Heart left ventricle (tissue), 16 donors: ENCODE measurements at regions not wholly inside any gene's neighbourhood (a gene's known extent, or its start where the extent isn't known, plus 50 kb on each side); places are given as distances from the start of the nearest gene placed in this dataset.

Source experiments
- ATAC-seq, 4 donors: fragments of 200-7000 bp; cut with Tn5 transposase; one replicate each; pipeline ENCODE4 v1.9.1; 2020 to 2022; ENCODE audit warnings: moderate library complexity in 4 of 4, mild to moderate bottlenecking in 3 of 4, moderate number of reproducible peaks in 1 of 4
- DNase-seq, 5 donors: peaks; one replicate each; pipeline ENCODE4 v3.0.0-alpha.2; 2020
- H3K27ac ChIP-seq, 12 donors: fragments of 200-600 bp; sonication (generic) in 4 of 12; one replicate each; pipeline versions ENCODE4 v1.5.0 to v1.8.0; 2016 to 2022; ENCODE audit warnings: mild to moderate bottlenecking in 2 of 12
- H3K27me3 ChIP-seq, 9 donors: fragments of 200-600 bp; sonication (generic) in 2 of 9; one replicate each; pipeline versions ENCODE4 v1.5.1 to v1.8.0; 2016 to 2022; ENCODE audit warnings: mild to moderate bottlenecking in 3 of 9
- H3K36me3 ChIP-seq, 9 donors: fragments of 200-600 bp; sonication (generic) in 2 of 9; one replicate each; pipeline versions ENCODE4 v1.5.0 to v1.8.0; 2018 to 2022; ENCODE audit warnings: mild to moderate bottlenecking in 2 of 9
- H3K4me1 ChIP-seq, 12 donors: fragments of 200-600 bp; sonication (generic) in 4 of 12; one replicate each; pipeline versions ENCODE4 v1.5.0 to v1.8.0; 2016 to 2022; ENCODE audit warnings: mild to moderate bottlenecking in 3 of 12
- H3K4me3 ChIP-seq, 12 donors: fragments of 200-600 bp; sonication (generic) in 4 of 12; one replicate each; pipeline versions ENCODE4 v1.5.0 to v1.8.0; 2017 to 2022; ENCODE audit warnings: mild to moderate bottlenecking in 9 of 12, moderate library complexity in 4 of 12
- H3K9me3 ChIP-seq, 12 donors: fragments of 200-600 bp; sonication (generic) in 4 of 12; one replicate each; pipeline versions ENCODE4 v1.5.0 to v1.8.0; 2016 to 2022; ENCODE audit warnings: mild to moderate bottlenecking in 1 of 12
- CTCF ChIP-seq, 12 donors: fragments of 200-600 bp; sonication (generic) in 4 of 12; IDR thresholded peaks; one replicate each; pipeline versions ENCODE4 v1.5.0 to v1.8.0; 2018 to 2022; ENCODE audit warnings: antibody characterized with exemption in 12 of 12, mild to moderate bottlenecking in 5 of 12
- POLR2A ChIP-seq, 2 donors: fragments of 450-650 bp; IDR thresholded peaks; one replicate each; pipeline ENCODE4 v1.6.1; 2017; ENCODE audit warnings: antibody characterized with exemption in 2 of 2, mild to moderate bottlenecking in 2 of 2, moderate library complexity in 2 of 2
- WGBS, 4 donors: extraction: QIAGEN DNeasy Blood & Tissue Kit in 2 of 4; methylation state at CpG; one replicate each; pipeline versions ENCODE4 v1.1.5 to v1.1.7; 2013 to 2018; 5-methylcytosine and 5-hydroxymethylcytosine counted together
- intact Hi-C, 10 donors: fragments of 100-400 bp; cut with DNase I; formaldehyde crosslinking; loops; one replicate each; pipeline versions ENCODE4 v1.11.1 to v1.14.2; 2022
- donor health status: ischemic (EF 13 %, LVEDD 7.1; RV severe dilation, severe dysfunction).
- donor health status: healthy with polysubstance abuse.
- donor health status: DM: no; HTN: yes; CAD: no.
- donor health status: DM: no; HTN: no; CAD: no.
- donor health status: ischemic (EF 25% LVEDD 6.9; RV normal size, moderate dysfunction).
- donor health status: ischemic (EF 25% LVEDD 5.7; RV mildly dilated, moderate dysfunction).
- donor health status: healthy.
- donor health status: DM: yes; HTN: yes; CAD: no.
- donor health status: ischemic (EF 35%, LVEDD 5.7; RV mildly dilated, moderate dysfunction).
- donor health status: nonischemic (EF 11% LVEDD 7.7; RV severe dilation, severe dysfunction).
- donor health status: DM: yes; HTN: yes; CAD: no.
- donor health status: PGD.
- donor health status: ischemic (EF 29% LVEDD 5.4; RV normal size, mild dysfunction).
- donor health status: nonischemic (EF 23%, LVEDD 6.1; RV moderate dilation, normal function).

GRCh38 chr13:80598189-80598588, 257.3 kb upstream of the SPRY2 start:
- WGBS, 4 donors = 93 to 97% (median 95%) methylated on average over 3 of the region's 3 CpGs
- intact Hi-C loops = no loop called here
- no peaks in the 10 kb centered on the region for H3K9me3 ChIP-seq
- H3K4me3 ChIP-seq = no peak overlapping the region
- TF ChIP-seq CTCF (IDR thresholded peaks at IDR 0.05) = no peak
- TF ChIP-seq POLR2A (IDR thresholded peaks at IDR 0.05) = no peak
- H3K27me3 ChIP-seq = no peaks in the 10 kb centered on the region
- DNase-seq (no peak), ATAC-seq (no peak)
- no peaks in the 10 kb centered on the region for H3K4me1 ChIP-seq
- no peaks in the 10 kb centered on the region for H3K36me3 ChIP-seq
- no peak overlapping the region for H3K27ac ChIP-seq

GRCh38 chr13:80591976-80592740, 251.2 kb upstream of the SPRY2 start:
- Histone ChIP-seq H3K27ac (no peak overlapping the region), H3K9me3 (peaks cover 0 to 21% (median 1%) of the 10 kb centered on the region in 12 donors), H3K36me3 (no peaks in the 10 kb centered on the region), H3K27me3 (no peaks in the 10 kb centered on the region), H3K4me3 (no peak overlapping the region), H3K4me1 (no peaks in the 10 kb centered on the region)
- 89 to 94% (median 91%) methylated on average over 4 of the region's 4 CpGs for WGBS, 4 donors
- TF ChIP-seq POLR2A (IDR thresholded peaks at IDR 0.05) (no peak), CTCF (IDR thresholded peaks at IDR 0.05) (no peak)
- intact Hi-C loops = no loop called here
- ATAC-seq (no peak), DNase-seq (no peak)

- Histone ChIP-seq H3K4me3 (no peak overlapping the region), H3K27ac (no peak overlapping the region), H3K27me3 (no peaks in the 10 kb centered on the region), H3K4me1 (no peaks in the 10 kb centered on the region), H3K36me3 (no peaks in the 10 kb centered on the region), H3K9me3 (peaks cover 0 to 21% (median 1%) of the 10 kb centered on the region in 12 donors)
- TF ChIP-seq CTCF (IDR thresholded peaks at IDR 0.05) (no peak), POLR2A (IDR thresholded peaks at IDR 0.05) (no peak)
- WGBS, 4 donors = 83 to 95% (median 91%) methylated on average over 3 of the region's 3 CpGs
- DNase-seq = no peak
- ATAC-seq = no peak
- intact Hi-C loops = no loop called here
These were observed 249.6 kb upstream of the SPRY2 start for GRCh38 chr13:80590551-80590950.

GRCh38 chr13:80586356-80586755, 245.4 kb upstream of the SPRY2 start:
- Histone ChIP-seq H3K4me1 (no peaks in the 10 kb centered on the region), H3K9me3 (peaks cover 0 to 21% (median 1%) of the 10 kb centered on the region in 12 donors), H3K27me3 (no peaks in the 10 kb centered on the region), H3K36me3 (no peaks in the 10 kb centered on the region), H3K27ac (no peak overlapping the region), H3K4me3 (no peak overlapping the region)
- no peak for TF ChIP-seq POLR2A (IDR thresholded peaks at IDR 0.05)
- no peak for TF ChIP-seq CTCF (IDR thresholded peaks at IDR 0.05)
- no peak for ATAC-seq
- WGBS, 4 donors = 62 to 84% (median 74%) methylated on average over 2 of the region's 2 CpGs
- DNase-seq = no peak
- intact Hi-C loops = no loop called here
